Fibroblast of upper back skin (primary cell): ENCODE measurements at regions not wholly inside any gene's neighbourhood (a gene's known extent, or its start where the extent isn't known, plus 50 kb on each side); places are given as distances from the start of the nearest gene placed in this dataset.

ENCODE experiments used
- DNase-seq: peaks from one replicate; pipeline ENCODE4 v3.0.0-alpha.2; 2013

DNA sequence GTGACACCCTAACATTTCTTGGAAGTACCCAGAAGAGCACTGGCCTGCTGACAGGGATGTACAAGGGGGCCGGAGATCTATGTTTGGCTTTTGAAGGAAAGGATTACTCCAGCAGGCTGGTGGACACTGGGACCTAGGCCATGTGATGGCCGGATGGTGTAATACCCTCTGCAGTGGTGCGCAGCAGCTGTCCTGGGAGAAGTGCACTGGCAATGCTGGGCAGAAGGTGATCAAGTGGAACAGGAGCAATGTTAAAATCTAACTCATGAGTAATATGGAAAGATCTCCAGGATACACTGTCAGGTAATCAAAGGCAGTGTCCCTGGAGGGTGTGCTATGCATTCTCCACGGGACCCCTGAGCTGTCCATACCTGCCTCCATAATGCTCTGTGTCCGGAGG lies 71.2 kb upstream of the POMGNT2 start:
- DNase-seq: no peak

DNA sequence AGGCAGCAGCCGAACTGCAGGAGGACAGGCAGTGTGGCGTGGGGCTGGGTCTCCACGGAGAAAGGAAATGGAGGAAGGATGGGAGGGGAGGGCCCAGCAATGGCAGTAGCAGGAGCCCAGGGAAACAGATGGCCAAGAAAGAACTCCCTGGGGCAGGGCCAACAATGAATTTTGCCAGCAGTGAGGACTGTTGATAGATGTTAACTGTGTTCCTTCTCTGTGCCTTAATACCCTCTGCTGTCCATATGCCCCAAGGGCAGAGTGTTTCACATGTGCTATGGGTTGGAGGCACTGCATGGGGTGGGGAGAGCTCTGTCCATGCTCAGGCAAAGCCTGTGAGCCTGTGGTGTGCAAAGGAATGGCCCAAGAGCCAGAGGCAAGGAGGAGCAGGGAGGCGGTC lies 70.8 kb upstream of the POMGNT2 start:
- DNase-seq: no peak

- DNase-seq: no peak
These were observed 69.7 kb upstream of the POMGNT2 start for GRCh38 chr3:43175541-43175940.

- no peak for DNase-seq
These were observed 68.1 kb upstream of the POMGNT2 start for GRCh38 chr3:43173949-43174348.

DNA sequence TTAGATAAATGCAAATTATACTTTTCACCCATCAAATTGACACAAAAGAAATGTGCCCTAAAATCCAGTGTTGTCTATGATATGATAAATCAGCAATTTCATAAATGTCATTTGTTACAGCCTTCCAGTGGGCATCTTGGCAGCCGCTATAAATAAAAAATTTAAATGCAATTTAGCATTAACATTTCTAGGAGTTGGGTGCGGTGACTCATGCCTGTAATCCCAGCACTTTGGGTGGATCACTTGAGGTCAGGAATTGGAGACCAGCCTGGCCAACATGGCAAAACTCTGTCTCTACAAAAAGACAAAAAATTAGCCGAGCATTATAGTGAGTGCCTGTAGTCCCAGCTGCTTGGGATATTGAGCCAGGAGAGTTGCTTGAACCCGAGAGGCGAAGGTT lies 65.9 kb upstream of the POMGNT2 start:
- no peak for DNase-seq

- DNase-seq: no peak
These were observed 64.7 kb upstream of the POMGNT2 start for GRCh38 chr3:43170553-43170952.

GRCh38 chr3:43169987-43170386 lies 64.1 kb upstream of the POMGNT2 start:
- no peak for DNase-seq

GRCh38 chr3:43166406-43166805 lies 60.5 kb upstream of the POMGNT2 start:
- no peak for DNase-seq

- DNase-seq: no peak
These were observed 59.9 kb upstream of the POMGNT2 start for GRCh38 chr3:43165786-43166185.

- DNase-seq: no peak
These were observed 58.1 kb upstream of the POMGNT2 start for GRCh38 chr3:43163895-43164493.

DNA sequence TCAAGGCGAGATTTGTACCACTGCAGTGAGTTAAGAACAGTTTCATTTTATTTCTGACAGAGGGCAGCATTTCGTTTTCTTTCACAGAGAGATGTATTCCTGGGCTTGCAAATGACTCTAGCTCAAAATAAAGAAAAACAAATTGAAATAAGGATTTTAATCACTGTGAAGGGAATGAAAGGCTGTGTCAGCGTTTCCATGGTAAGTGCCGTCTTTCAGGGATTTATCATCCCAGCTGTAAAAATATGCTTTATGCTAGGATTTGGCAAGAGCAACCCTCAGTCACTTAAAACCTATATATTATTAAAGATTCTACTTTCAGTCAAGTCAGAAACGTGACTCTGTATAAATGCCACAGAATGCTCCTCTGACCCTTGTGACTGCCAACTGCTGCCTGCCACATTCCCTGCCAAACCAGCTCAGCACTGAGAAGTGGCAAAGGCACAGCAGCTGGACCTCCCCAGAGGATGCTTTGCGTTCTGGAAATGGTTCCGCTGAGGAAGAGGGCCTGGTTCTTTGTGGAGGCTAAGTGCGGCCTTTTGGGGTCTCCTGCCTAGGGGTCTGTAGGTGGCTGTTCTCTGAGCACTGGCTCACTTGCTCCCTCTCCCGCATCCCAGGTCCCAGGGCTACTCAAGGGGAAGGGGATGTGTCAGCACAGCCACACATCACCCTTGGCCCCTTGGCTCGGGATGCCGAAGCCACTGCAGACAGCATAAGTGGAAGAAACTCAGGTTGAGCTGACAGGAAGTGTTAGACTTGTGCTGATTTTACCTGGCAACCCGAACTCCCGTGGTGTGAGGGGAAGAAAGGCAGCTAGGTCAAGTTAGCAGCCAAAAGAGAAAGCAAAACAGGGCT lies 56.6 kb upstream of the POMGNT2 start:
- DNase-seq: peak; percentile 65

- DNase-seq: no peak
These were observed 55.9 kb upstream of the POMGNT2 start for GRCh38 chr3:43161684-43162229.

- DNase-seq: no peak
These were observed 54.8 kb upstream of the POMGNT2 start for GRCh38 chr3:43160664-43161063.

DNA sequence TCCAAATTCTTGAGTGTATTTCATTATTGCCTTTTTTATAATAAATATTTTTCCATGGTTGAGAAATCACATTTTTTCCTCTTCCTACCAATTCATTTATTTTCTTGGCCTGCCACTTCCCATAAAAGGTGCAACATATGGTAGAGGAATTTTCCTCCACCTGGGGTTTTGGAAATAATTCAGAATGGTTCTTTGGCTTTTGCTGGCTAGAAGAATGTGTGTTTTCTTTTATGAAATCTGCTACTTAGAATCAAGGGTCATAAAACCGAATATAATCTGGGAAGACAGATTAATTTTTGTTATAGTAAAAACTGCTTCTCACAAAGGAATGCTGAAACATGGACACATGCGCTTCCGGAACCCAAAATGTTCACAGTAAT lies 54.0 kb upstream of the POMGNT2 start:
- no peak for DNase-seq

GRCh38 chr3:43159131-43159875 lies 53.4 kb upstream of the POMGNT2 start:
- no peak for DNase-seq

DNA sequence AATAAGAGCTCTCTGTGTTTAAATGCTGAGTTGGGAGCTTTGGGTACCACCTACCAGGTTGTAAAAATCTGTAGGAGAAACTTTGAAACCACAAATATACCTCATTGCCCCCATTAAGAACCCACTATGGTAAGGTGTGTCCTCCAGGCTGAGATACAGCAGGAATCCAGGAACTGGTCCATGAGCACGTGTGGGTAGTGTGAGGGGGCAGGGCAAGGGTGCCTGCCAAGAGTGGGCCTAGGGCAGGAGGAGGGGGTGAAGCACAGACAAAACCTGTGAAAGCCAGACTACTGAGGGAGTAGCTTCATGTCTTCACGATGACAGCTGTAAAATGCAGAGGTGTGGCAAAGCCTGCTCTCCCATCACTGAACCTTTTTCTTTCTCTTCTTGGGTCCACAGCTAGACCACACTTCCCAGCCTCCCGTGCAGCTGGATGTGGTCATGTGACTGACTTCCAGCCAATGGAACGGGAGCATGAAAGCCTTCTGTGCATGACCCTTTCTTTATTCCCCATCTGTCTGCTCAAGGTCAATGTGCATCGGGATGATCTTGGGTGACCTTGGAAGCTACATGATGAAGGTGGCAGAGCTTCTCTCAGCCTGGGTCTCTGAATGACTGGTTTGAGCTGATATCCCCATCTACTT lies 51.1 kb upstream of the POMGNT2 start:
- no peak for DNase-seq

- DNase-seq: peak; percentile 84
These were observed 49.7 kb upstream of the POMGNT2 start for GRCh38 chr3:43155464-43156121.
